Endodermal cell (in vitro differentiated cells): ENCODE measurements at regions not wholly inside any gene's neighbourhood (a gene's known extent, or its start where the extent isn't known, plus 50 kb on each side); places are given as distances from the start of the nearest gene placed in this dataset.

Experiments
- DNase-seq: peaks from one replicate; pipeline ENCODE4 v3.0.0-alpha.2; 2017
- H3K27ac ChIP-seq: 2 replicates; pipeline ENCODE4 v1.5.1; 2013; ENCODE audit warnings: mild to moderate bottlenecking, low read depth, low read length, moderate library complexity
- H3K27me3 ChIP-seq: 2 replicates; pipeline ENCODE4 v1.6.1; 2013; ENCODE audit warnings: mild to moderate bottlenecking, low read length, moderate library complexity; ENCODE audit not compliant: insufficient read depth, control insufficient read depth, poor library complexity, severe bottlenecking
- H3K36me3 ChIP-seq: 2 replicates; pipeline ENCODE4 v1.7.0; 2013; ENCODE audit warnings: mild to moderate bottlenecking, low read length, moderate library complexity; ENCODE audit not compliant: control insufficient read depth, insufficient read depth
- H3K4me1 ChIP-seq: one replicate; pipeline ENCODE4 v1.7.0; 2013; ENCODE audit warnings: low read length; ENCODE audit not compliant: control insufficient read depth, insufficient read depth
- H3K4me3 ChIP-seq: 2 replicates; pipeline ENCODE4 v1.5.1; 2013; ENCODE audit warnings: mild to moderate bottlenecking, low read length, moderate library complexity
- H3K9ac ChIP-seq: 2 replicates; pipeline ENCODE4 v1.6.1; 2013; ENCODE audit warnings: mild to moderate bottlenecking, low read length, moderate library complexity; ENCODE audit not compliant: poor library complexity, severe bottlenecking; ENCODE audit errors: extremely low read depth
- H3K9me3 ChIP-seq: 2 replicates; pipeline ENCODE4 v1.6.1; 2013; ENCODE audit warnings: mild to moderate bottlenecking, low read length, moderate library complexity; ENCODE audit not compliant: control insufficient read depth
- H3K27ac Mint-ChIP-seq: 2 replicates; pipeline ENCODE4 v1.8.0; 2020; ENCODE audit warnings: mixed read lengths
- H3K27me3 Mint-ChIP-seq: 2 replicates; pipeline ENCODE4 v1.8.0; 2021; ENCODE audit warnings: mild to moderate bottlenecking, mixed read lengths; ENCODE audit not compliant: insufficient read depth
- H3K36me3 Mint-ChIP-seq: 2 replicates; pipeline ENCODE4 v1.8.0; 2020; ENCODE audit warnings: low read depth, mixed read lengths
- H3K4me1 Mint-ChIP-seq: 2 replicates; pipeline ENCODE4 v1.8.0; 2020; ENCODE audit warnings: mixed read lengths
- H3K4me3 Mint-ChIP-seq: 2 replicates; pipeline ENCODE4 v1.8.0; 2020; ENCODE audit warnings: mild to moderate bottlenecking, moderate library complexity, mixed read lengths
- H3K9me3 Mint-ChIP-seq: 2 replicates; pipeline ENCODE4 v1.8.0; 2020; ENCODE audit warnings: mild to moderate bottlenecking, mixed read lengths
- CTCF ChIP-seq: fragments of 200-600 bp; sonication (generic); conservative IDR thresholded peaks from 2 replicates; pipeline ENCODE4 v1.5.0; 2021; ENCODE audit warnings: antibody characterized with exemption, mild to moderate bottlenecking
- WGBS, 2 experiments: methylation state at CpG; one replicate each; pipeline versions ENCODE4 v1.1.5 to v1.1.7; 2013; ENCODE audit warnings: missing lambda C conversion rate in 2 of 2, mixed read lengths in 1 of 2; ENCODE audit not compliant: insufficient coverage in 1 of 2, insufficient read length in 1 of 2; 5-methylcytosine and 5-hydroxymethylcytosine counted together

- Histone ChIP-seq H3K27ac (no peak overlapping the region), H3K9ac (no peak overlapping the region), H3K4me3 (no peak overlapping the region), H3K4me1 (no peaks in the 10 kb centered on the region), H3K27me3 (no peaks in the 10 kb centered on the region), H3K9me3 (no peaks in the 10 kb centered on the region), H3K36me3 (no peaks in the 10 kb centered on the region)
- H3K27me3 Mint-ChIP-seq = no peaks in the 10 kb centered on the region
- H3K4me1 Mint-ChIP-seq = no peaks in the 10 kb centered on the region
- 80 to 87% methylated on average over 1 to 2 of the region's 2 CpGs for WGBS, 2 experiments
- no peak overlapping the region for H3K4me3 Mint-ChIP-seq
- no peak for TF ChIP-seq CTCF
- H3K9me3 Mint-ChIP-seq = peaks cover 60% of the 10 kb centered on the region
- DNase-seq = no peak
- H3K27ac Mint-ChIP-seq = no peak overlapping the region
- H3K36me3 Mint-ChIP-seq = no peaks in the 10 kb centered on the region
Measured at GRCh38 chrX:150041208-150041607, 102.9 kb upstream of the EOLA2 start.

GRCh38 chrX:150044556-150044955, 106.3 kb upstream of the EOLA2 start:
- Histone ChIP-seq H3K36me3 (no peaks in the 10 kb centered on the region), H3K27ac (no peak overlapping the region), H3K4me1 (no peaks in the 10 kb centered on the region), H3K9ac (no peak overlapping the region), H3K27me3 (no peaks in the 10 kb centered on the region), H3K4me3 (no peak overlapping the region), H3K9me3 (no peaks in the 10 kb centered on the region)
- Mint-ChIP-seq H3K4me1 (no peaks in the 10 kb centered on the region), H3K9me3 (peaks cover 51% of the 10 kb centered on the region), H3K4me3 (no peak overlapping the region), H3K27me3 (no peaks in the 10 kb centered on the region), H3K27ac (no peak overlapping the region), H3K36me3 (no peaks in the 10 kb centered on the region)
- DNase-seq = no peak
- WGBS, 2 experiments = 50% methylated on average over 2 of the region's 2 CpGs; no CpG with 5 or more reads in 1 of the 2 experiments
- TF ChIP-seq CTCF = no peak

- Mint-ChIP-seq H3K4me1 (no peaks in the 10 kb centered on the region), H3K27ac (no peak overlapping the region), H3K4me3 (no peak overlapping the region), H3K36me3 (no peaks in the 10 kb centered on the region), H3K9me3 (peaks cover 55% of the 10 kb centered on the region), H3K27me3 (no peaks in the 10 kb centered on the region)
- no peak for TF ChIP-seq CTCF
- Histone ChIP-seq H3K9ac (no peak overlapping the region), H3K27ac (no peak overlapping the region), H3K4me3 (no peak overlapping the region), H3K36me3 (no peaks in the 10 kb centered on the region), H3K4me1 (no peaks in the 10 kb centered on the region), H3K9me3 (no peaks in the 10 kb centered on the region), H3K27me3 (no peaks in the 10 kb centered on the region)
- 99 to 100% methylated on average over 1 to 4 of the region's 4 CpGs for WGBS, 2 experiments
- DNase-seq = no peak
Measured at GRCh38 chrX:150047818-150048217, 109.5 kb upstream of the EOLA2 start.
